Activated naive CD4-positive, alpha-beta T cell treated with anti-CD3 and anti-CD28 coated beads, Interleukin-2, amount 50 U/mL, for 72 hours (primary cell): ENCODE measurements at regions not wholly inside any gene's neighbourhood (a gene's known extent, or its start where the extent isn't known, plus 50 kb on each side); places are given as distances from the start of the nearest gene placed in this dataset.
"Not testable (repeated sequence)": the region's sequence is repeated elsewhere in the genome, so short reads cannot be mapped to it uniquely, and the experiment has no call there.

Source experiments
- ATAC-seq, 2 donors: fragments of 150-1000 bp; cut with Tn5 transposase; 2 replicates each; pipeline ENCODE4 v1.10.0; 2021; ENCODE audit warnings: mild to moderate bottlenecking in 2 of 2, moderate library complexity in 2 of 2
- DNase-seq, 2 donors: peaks; one replicate each; pipeline ENCODE4 v3.0.0; 2021 to 2022; ENCODE audit warnings: low spot score in 2 of 2
- H3K27ac Mint-ChIP-seq, 2 donors: one replicate each; pipeline ENCODE4 v1.8.0; 2022; ENCODE audit warnings: mild to moderate bottlenecking in 2 of 2, mixed read lengths in 2 of 2
- H3K36me3 Mint-ChIP-seq, 2 donors: one replicate each; pipeline ENCODE4 v1.8.0; 2022; ENCODE audit warnings: mixed read lengths in 2 of 2
- H3K9me3 Mint-ChIP-seq, 2 donors: one replicate each; pipeline ENCODE4 v1.8.0; 2022; ENCODE audit warnings: mixed read lengths in 2 of 2

- no peak overlapping the region for H3K27ac Mint-ChIP-seq
- H3K36me3 Mint-ChIP-seq = no peaks in the 10 kb centered on the region
- ATAC-seq (no peak), DNase-seq (no peak)
- no peaks in the 10 kb centered on the region for H3K9me3 Mint-ChIP-seq
Observed at GRCh38 chr2:239601880-239602279, 201.1 kb upstream of the HDAC4 start.

DNA sequence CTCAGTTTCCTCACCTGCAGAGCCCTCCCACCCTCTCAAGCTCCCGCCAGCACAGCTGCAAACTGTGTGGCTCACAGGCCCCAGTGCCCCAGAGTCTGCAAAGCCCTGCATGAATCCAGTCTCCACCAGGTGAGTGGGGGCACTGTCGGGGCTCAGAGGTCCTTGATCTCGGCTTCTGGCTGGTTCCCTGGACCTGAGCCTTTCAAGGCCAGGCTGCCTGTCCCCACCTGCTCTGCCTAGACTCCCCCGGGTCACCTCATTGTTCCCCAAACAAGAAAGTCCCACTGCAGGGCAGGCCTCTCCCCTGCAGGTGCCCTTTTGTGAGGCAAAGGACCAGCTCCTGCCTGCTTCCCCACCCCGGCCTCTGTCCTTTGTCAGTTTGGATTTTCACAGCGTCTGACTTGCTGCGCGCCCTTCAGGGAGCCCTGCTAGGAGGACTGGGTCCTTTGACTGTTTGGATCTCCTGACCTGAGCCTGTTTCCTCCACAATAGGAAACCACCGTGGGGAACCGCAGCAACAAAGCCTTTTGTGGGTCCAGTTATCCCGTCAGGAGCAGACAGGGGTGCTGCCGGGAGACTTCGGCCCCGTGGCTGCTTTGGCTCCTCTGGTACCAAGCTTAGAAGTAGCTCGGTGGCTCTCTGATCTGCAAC lies 200.5 kb upstream of the HDAC4 start:
- Mint-ChIP-seq H3K27ac (no peak overlapping the region), H3K36me3 (no peaks in the 10 kb centered on the region), H3K9me3 (no peaks in the 10 kb centered on the region)
- ATAC-seq = no peak
- DNase-seq = no peak

DNA sequence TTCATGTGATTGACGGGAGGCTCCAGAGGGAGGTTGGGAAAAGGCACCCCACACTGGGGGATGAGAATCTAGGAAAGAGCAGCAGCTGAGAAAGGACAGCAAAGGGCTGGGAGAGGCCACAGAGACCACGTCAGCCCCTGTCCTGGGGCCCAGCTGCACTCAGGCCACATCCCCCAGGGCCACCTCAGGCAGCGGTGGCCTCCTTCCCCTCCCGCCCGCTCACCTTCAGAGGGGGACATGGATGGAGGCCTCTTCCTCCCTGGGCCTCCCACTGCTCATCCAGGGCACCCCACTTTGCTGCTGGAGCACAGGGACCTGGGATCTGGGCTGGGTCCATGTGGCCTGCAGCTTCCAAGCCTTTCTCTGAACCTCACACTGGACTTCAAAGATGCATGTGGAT lies 199.8 kb upstream of the HDAC4 start:
- Mint-ChIP-seq H3K36me3 (no peaks in the 10 kb centered on the region), H3K27ac (no peak overlapping the region), H3K9me3 (no peaks in the 10 kb centered on the region)
- ATAC-seq (no peak), DNase-seq (no peak)

GRCh38 chr2:239600001-239600593 lies 199.3 kb upstream of the HDAC4 start:
- no peaks in the 10 kb centered on the region for H3K9me3 Mint-ChIP-seq
- H3K27ac Mint-ChIP-seq = no peak overlapping the region
- no peak for ATAC-seq
- DNase-seq = no peak
- no peaks in the 10 kb centered on the region for H3K36me3 Mint-ChIP-seq

DNA sequence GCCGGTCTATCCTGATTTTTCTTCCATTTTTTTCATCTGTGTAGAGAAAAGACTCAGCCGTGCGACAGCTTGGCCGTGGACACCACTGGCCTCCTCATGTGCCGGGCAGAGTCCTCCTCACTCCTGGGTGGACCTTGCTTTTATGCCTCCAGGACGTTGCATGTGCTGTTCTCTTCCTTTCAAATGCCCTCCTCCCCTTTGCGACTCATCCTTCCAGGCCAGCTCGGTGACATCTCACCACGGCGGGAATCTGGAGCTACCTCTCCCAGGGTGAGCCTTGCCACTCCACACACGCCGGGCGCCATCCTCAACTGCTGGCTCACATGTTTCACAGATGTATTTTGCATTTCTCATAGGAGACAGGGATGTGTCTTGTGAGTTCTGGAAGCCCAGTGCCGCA lies 198.5 kb upstream of the HDAC4 start:
- Mint-ChIP-seq H3K36me3 (no peaks in the 10 kb centered on the region), H3K9me3 (no peaks in the 10 kb centered on the region), H3K27ac (no peak overlapping the region)
- ATAC-seq (no peak), DNase-seq (no peak)

- Mint-ChIP-seq H3K27ac (peak overlapping the region; percentile 31 to 55), H3K9me3 (no peaks in the 10 kb centered on the region), H3K36me3 (no peaks in the 10 kb centered on the region)
- ATAC-seq = no peak
- no peak for DNase-seq
Observed at GRCh38 chr2:239598732-239599090, 197.9 kb upstream of the HDAC4 start.

- Mint-ChIP-seq H3K27ac (peak overlapping the region; percentile 31 to 55), H3K36me3 (no peaks in the 10 kb centered on the region), H3K9me3 (no peaks in the 10 kb centered on the region)
- ATAC-seq = peak in 1 of 2 donors; percentile 64
- DNase-seq = peak in 1 of 2 donors; percentile 50
Observed at GRCh38 chr2:239598011-239598731, 197.4 kb upstream of the HDAC4 start.

GRCh38 chr2:239597216-239597615 lies 196.4 kb upstream of the HDAC4 start:
- H3K9me3 Mint-ChIP-seq = peaks cover 3 to 6% of the 10 kb centered on the region in 2 donors
- no peak for DNase-seq
- no peak for ATAC-seq
- no peak overlapping the region for H3K27ac Mint-ChIP-seq
- no peaks in the 10 kb centered on the region for H3K36me3 Mint-ChIP-seq

- ATAC-seq = no peak
- peaks cover 7 to 10% of the 10 kb centered on the region in 2 donors for H3K9me3 Mint-ChIP-seq
- no peaks in the 10 kb centered on the region for H3K36me3 Mint-ChIP-seq
- DNase-seq = no peak
- no peak overlapping the region for H3K27ac Mint-ChIP-seq
Observed at GRCh38 chr2:239596792-239597191, 196.0 kb upstream of the HDAC4 start.

DNA sequence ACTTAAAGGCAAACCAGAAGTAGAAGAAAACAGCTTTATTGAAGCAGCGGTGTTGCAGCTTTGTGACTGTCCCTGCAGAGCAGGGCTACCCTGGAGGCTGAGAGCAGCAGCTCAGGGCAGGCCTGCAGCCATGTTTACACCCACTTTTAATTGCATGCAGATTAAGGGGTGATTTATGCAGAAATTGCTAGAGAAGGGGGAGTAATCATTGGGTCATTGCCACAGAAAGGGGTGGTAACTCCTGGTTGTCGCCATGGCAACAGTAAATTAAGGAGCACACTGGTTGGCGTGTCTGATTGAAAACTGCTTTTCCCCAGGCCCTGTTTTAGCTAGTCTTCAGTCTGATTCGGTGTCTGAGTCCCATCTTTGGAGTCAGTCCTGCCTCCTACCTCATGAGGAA lies 195.4 kb upstream of the HDAC4 start:
- Mint-ChIP-seq H3K9me3 (peaks cover 12 to 13% of the 10 kb centered on the region in 2 donors), H3K27ac (peak overlapping the region in 1 of 2 donors; percentile 65), H3K36me3 (no peaks in the 10 kb centered on the region)
- no peak for ATAC-seq
- DNase-seq = no peak

DNA sequence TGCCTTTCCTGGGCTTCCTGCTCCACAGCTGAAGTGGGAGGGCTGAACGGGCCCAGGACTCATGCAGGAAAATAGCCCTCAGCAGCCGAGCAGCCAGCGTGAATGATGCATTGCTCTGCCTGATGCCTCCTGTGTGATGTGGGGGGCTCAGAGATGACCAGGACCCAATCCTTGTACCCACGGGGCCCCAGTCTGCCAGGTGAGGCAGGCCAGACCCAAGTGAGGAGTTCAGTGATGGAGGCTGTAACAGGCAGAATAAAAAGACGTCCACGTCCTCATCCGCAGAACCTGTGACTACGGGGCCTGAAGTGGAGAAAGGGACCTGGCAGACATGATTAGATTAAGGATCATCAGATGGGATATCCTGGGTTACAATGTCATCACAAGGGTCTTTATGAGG lies 194.9 kb upstream of the HDAC4 start:
- DNase-seq = no peak
- no peak for ATAC-seq
- no peak overlapping the region for H3K27ac Mint-ChIP-seq
- H3K36me3 Mint-ChIP-seq = no peaks in the 10 kb centered on the region
- H3K9me3 Mint-ChIP-seq = peaks cover 12 to 13% of the 10 kb centered on the region in 2 donors

- no peaks in the 10 kb centered on the region for H3K36me3 Mint-ChIP-seq
- no peak for DNase-seq
Observed at GRCh38 chr2:239594772-239595608, 194.2 kb upstream of the HDAC4 start.

GRCh38 chr2:239594019-239594771 lies 193.4 kb upstream of the HDAC4 start:
- DNase-seq = no peak
- Mint-ChIP-seq H3K9me3 (peaks cover 12 to 13% of the 10 kb centered on the region in 2 donors), H3K36me3 (no peaks in the 10 kb centered on the region), H3K27ac (no peak overlapping the region)
- no peak for ATAC-seq

More at GRCh38 chr2:239594772-239595608, 194.2 kb upstream of the HDAC4 start:
- Mint-ChIP-seq H3K27ac (no peak overlapping the region), H3K9me3 (peaks cover 12 to 13% of the 10 kb centered on the region in 2 donors)
- no peak for ATAC-seq

DNA sequence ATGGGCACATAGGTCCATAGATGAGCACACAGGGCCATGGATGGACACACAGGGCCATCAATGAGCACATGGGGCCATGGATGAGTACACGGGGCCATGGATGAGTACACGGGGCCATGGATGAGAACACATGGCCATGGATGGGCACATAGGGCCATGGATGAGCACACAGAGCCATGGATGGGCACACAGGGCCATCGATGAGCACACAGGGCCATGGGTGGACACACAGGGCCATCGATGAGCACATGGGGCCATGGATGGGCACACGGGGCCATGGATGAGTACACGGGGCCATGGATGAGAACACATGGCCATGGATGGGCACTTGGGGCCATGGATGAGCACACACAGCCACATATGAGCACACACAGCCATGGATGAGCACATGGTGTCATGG lies 192.6 kb upstream of the HDAC4 start:
- Mint-ChIP-seq H3K9me3 (peaks cover 12 to 13% of the 10 kb centered on the region in 2 donors), H3K27ac (no peak overlapping the region), H3K36me3 (no peaks in the 10 kb centered on the region)
- DNase-seq = peak in 1 of 2 donors; percentile 13
- no peak for ATAC-seq

DNA sequence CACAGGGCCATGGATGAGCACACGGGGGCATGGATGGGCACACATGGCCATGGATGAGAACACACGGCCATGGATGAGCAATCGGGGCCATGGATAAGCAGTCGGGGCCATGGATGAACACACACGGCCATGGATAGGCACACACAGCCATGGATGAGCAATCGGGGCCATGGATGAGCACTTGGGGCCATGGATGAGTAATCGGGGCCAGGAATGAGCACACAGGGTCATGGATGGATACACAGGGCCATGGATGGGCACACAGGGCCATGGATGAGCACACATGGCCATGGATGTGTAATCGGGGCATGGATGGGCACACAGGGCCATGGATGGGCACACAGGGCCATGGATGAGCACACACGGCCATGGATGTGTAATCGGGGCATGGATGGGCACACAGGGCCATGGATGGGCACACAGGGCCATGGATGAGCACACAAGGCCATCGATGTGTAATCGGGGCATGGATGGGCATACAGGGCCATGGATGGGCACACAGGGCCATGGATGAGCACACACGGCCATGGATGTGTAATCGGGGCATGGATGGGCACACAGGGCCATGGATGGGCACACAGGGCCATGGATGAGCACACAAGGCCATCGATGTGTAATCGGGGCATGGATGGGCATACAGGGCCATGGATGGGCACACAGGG lies 191.9 kb upstream of the HDAC4 start:
- ATAC-seq, H3K36me3 Mint-ChIP-seq, H3K27ac Mint-ChIP-seq: not testable (repeated sequence)
- peaks cover 12 to 13% of the 10 kb centered on the region in 2 donors for H3K9me3 Mint-ChIP-seq
- peak in 1 of 2 donors; percentile 18 for DNase-seq
